Activated naive CD8-positive, alpha-beta T cell treated with anti-CD3 and anti-CD28 coated beads for 36 hours (primary cell): ENCODE measurements at regions not wholly inside any gene's neighbourhood (a gene's known extent, or its start where the extent isn't known, plus 50 kb on each side); places are given as distances from the start of the nearest gene placed in this dataset.
"Not testable (repeated sequence)": the region's sequence is repeated elsewhere in the genome, so short reads cannot be mapped to it uniquely, and the experiment has no call there.

ENCODE experiments used
- DNase-seq: peaks from one replicate; pipeline ENCODE4 v3.0.0; 2021
- H3K27ac Mint-ChIP-seq: one replicate; pipeline ENCODE4 v1.8.0; 2022; ENCODE audit warnings: mild to moderate bottlenecking, moderate library complexity, mixed read lengths
- H3K27me3 Mint-ChIP-seq: one replicate; pipeline ENCODE4 v1.8.0; 2022; ENCODE audit warnings: mild to moderate bottlenecking, mixed read lengths
- H3K36me3 Mint-ChIP-seq: one replicate; pipeline ENCODE4 v1.8.0; 2021; ENCODE audit warnings: mild to moderate bottlenecking, mixed read lengths
- H3K4me1 Mint-ChIP-seq: one replicate; pipeline ENCODE4 v1.8.0; 2021; ENCODE audit warnings: mixed read lengths
- H3K4me3 Mint-ChIP-seq: one replicate; pipeline ENCODE4 v1.8.0; 2022; ENCODE audit warnings: mild to moderate bottlenecking, moderate library complexity, mixed read lengths
- H3K9me3 Mint-ChIP-seq: one replicate; pipeline ENCODE4 v1.8.0; 2022; ENCODE audit warnings: mixed read lengths

DNA sequence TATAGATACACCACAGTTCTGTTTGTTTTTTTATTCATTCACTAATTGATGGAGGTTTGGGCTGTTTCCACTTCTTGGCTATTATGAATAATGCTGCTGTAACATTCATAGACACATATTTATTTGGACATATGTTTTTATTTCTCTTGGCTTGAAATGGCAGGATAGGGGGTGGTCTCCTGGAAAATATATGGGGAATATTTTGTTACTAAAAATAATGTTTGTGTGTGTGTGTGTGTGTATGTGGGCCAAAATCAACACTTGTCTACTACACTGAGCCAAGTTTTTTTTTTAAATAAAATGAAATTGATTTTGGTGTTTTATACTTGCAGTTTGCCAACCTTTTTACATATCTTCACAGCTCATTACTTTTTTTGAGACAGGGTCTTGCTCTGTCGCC is 264.4 kb upstream of the SULF2 start:
- Mint-ChIP-seq H3K36me3 (no peaks in the 10 kb centered on the region), H3K4me1 (no peaks in the 10 kb centered on the region), H3K27ac (no peak overlapping the region), H3K4me3 (no peak overlapping the region), H3K27me3 (peaks cover 14% of the 10 kb centered on the region), H3K9me3 (peaks cover 2% of the 10 kb centered on the region)
- no peak for DNase-seq

- Mint-ChIP-seq H3K4me3 (no peak overlapping the region), H3K27ac (no peak overlapping the region), H3K4me1 (no peaks in the 10 kb centered on the region), H3K36me3 (no peaks in the 10 kb centered on the region), H3K27me3 (peaks cover 14% of the 10 kb centered on the region), H3K9me3 (peaks cover 2% of the 10 kb centered on the region)
- no peak for DNase-seq
Measured at GRCh38 chr20:48049171-48049570, 263.9 kb upstream of the SULF2 start.

DNA sequence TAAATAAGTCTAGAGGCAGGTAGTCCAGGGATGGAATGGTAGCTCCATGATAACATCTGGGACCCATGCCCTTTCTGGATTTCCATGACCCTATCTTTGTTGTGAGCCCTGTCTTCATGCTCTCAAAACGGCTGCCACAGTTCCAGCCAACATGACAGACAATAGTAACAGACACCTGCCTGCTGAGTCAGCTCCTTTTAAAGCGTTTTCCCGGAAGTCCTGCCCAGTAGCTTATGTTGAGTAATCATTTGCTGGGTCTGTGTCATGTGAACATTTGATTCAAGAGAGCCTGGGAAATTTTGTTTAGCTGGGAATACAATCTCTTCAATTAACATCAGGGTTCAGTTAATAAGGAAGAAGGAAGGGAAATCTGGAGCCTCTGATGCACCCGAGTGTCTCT is 262.2 kb upstream of the SULF2 start:
- H3K4me3 Mint-ChIP-seq, result no peak overlapping the region

DNA sequence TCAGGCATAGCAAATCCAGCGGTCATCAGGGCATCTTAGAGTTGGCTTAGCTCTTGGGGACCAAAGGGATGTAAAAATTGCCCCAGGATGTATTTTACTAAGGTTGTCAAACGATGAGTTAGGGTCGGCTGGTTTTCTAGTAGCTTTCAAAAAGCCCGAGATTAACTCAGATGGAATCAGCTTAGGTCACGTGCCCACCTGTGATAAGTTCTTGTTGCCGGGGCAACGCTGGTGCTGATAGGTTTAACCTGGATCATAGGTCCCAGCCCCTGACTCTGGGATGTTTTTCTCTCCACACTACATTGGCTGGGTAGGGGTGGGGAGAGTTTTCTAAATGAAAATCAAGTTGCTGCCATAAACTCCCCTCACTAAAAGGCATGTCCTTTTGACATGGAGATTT is 257.3 kb upstream of the SULF2 start:
- Mint-ChIP-seq H3K4me1 (no peaks in the 10 kb centered on the region), H3K9me3 (no peaks in the 10 kb centered on the region), H3K27ac (no peak overlapping the region)

More for the DNA sequence above, 262.2 kb upstream of the SULF2 start:
- Mint-ChIP-seq H3K27me3 (peaks cover 9% of the 10 kb centered on the region), H3K27ac (no peak overlapping the region), H3K4me1 (no peaks in the 10 kb centered on the region), H3K36me3 (no peaks in the 10 kb centered on the region), H3K9me3 (peaks cover 2% of the 10 kb centered on the region)
- no peak for DNase-seq

GRCh38 chr20:48041078-48041780 is 255.9 kb upstream of the SULF2 start:
- Mint-ChIP-seq H3K36me3 (no peaks in the 10 kb centered on the region), H3K4me3 (no peak overlapping the region), H3K4me1 (no peaks in the 10 kb centered on the region), H3K27ac (no peak overlapping the region), H3K9me3 (no peaks in the 10 kb centered on the region), H3K27me3 (peaks cover 7% of the 10 kb centered on the region)
- no peak for DNase-seq

More for the DNA sequence above, 257.3 kb upstream of the SULF2 start:
- no peak overlapping the region for H3K4me3 Mint-ChIP-seq
- H3K36me3 Mint-ChIP-seq, result no peaks in the 10 kb centered on the region
- DNase-seq, result no peak
- peaks cover 6% of the 10 kb centered on the region for H3K27me3 Mint-ChIP-seq

DNA sequence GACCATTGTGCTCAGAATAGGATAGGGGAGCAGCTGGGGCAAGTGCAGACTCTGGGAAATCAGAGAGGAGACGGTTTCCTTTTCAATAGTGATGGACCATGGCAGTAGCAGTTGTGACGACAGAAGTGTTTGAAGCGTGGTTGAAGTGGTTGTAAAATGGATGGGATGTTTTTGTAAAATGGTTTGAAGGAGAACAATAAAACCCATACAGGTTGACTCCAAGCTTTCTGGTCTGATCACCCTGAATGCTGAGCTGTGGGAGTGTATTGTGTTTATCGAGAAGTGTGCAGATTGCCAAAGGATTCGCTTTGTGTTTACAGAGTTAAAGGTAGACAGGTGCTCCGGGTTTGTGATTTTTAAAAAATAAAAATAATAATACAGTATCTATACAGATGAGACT is 255.2 kb upstream of the SULF2 start:
- H3K27me3 Mint-ChIP-seq, result peaks cover 7% of the 10 kb centered on the region
- H3K4me3 Mint-ChIP-seq, result no peak overlapping the region
- no peak for DNase-seq
- H3K27ac Mint-ChIP-seq, result no peak overlapping the region
- H3K9me3 Mint-ChIP-seq, result no peaks in the 10 kb centered on the region
- H3K36me3 Mint-ChIP-seq, result no peaks in the 10 kb centered on the region
- H3K4me1 Mint-ChIP-seq, result no peaks in the 10 kb centered on the region

DNA sequence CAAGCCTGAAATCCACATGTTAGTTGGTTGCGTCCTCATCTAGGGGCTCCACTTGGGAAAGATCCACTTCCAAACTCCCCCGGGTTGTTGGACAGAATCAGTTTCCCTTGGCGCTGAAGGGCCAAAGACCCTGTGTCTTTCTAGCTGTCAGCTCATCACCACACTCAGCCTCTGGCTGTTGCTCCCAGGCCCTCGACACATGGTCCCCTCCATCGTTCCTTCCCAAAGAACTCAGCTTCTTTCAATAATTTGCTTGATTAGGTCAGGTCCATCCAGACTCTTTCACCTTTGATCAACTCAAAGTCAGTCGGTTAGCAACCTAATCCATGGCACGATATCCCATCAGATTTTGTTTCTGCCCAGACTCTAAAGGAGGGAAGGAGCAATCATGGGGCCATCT is 254.8 kb upstream of the SULF2 start:
- no peaks in the 10 kb centered on the region for H3K36me3 Mint-ChIP-seq
- no peaks in the 10 kb centered on the region for H3K4me1 Mint-ChIP-seq
- H3K9me3 Mint-ChIP-seq, result no peaks in the 10 kb centered on the region
- H3K27me3 Mint-ChIP-seq, result peaks cover 7% of the 10 kb centered on the region
- H3K4me3 Mint-ChIP-seq, result no peak overlapping the region
- H3K27ac Mint-ChIP-seq, result no peak overlapping the region
- no peak for DNase-seq

DNA sequence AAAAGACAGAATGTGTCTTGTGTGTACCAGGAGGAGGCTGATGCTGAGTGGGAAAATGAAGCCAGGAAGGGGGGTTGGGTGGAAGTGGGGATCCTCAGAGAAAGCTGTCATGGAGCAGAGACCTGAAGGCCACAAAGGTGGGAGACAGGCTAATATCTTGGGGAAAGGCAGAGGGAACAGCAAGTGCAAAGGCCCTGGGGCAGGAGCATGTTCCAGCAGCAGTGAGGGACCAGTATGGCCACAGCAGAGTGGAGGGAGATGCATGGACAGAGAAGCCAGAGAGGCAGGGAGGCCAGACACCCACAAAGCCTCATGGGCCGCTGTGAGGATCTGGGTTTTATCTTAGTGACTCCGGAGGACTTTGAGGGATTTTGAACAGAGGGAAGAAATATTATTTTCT is 254.2 kb upstream of the SULF2 start:
- H3K27me3 Mint-ChIP-seq, result peaks cover 7% of the 10 kb centered on the region
- no peak overlapping the region for H3K4me3 Mint-ChIP-seq
- H3K27ac Mint-ChIP-seq, result no peak overlapping the region
- no peaks in the 10 kb centered on the region for H3K36me3 Mint-ChIP-seq
- DNase-seq, result no peak
- no peaks in the 10 kb centered on the region for H3K9me3 Mint-ChIP-seq
- no peaks in the 10 kb centered on the region for H3K4me1 Mint-ChIP-seq

GRCh38 chr20:48038713-48039112 is 253.4 kb upstream of the SULF2 start:
- DNase-seq, result no peak
- H3K4me1 Mint-ChIP-seq, result no peaks in the 10 kb centered on the region
- no peaks in the 10 kb centered on the region for H3K36me3 Mint-ChIP-seq
- H3K27me3 Mint-ChIP-seq, result peaks cover 7% of the 10 kb centered on the region
- no peak overlapping the region for H3K4me3 Mint-ChIP-seq
- H3K9me3 Mint-ChIP-seq, result no peaks in the 10 kb centered on the region
- no peak overlapping the region for H3K27ac Mint-ChIP-seq

GRCh38 chr20:48037798-48038197 is 252.5 kb upstream of the SULF2 start:
- not testable (repeated sequence) for H3K9me3 Mint-ChIP-seq, H3K4me1 Mint-ChIP-seq, H3K36me3 Mint-ChIP-seq, DNase-seq, H3K27ac Mint-ChIP-seq, H3K4me3 Mint-ChIP-seq
- H3K27me3 Mint-ChIP-seq, result peaks cover 11% of the 10 kb centered on the region

DNA sequence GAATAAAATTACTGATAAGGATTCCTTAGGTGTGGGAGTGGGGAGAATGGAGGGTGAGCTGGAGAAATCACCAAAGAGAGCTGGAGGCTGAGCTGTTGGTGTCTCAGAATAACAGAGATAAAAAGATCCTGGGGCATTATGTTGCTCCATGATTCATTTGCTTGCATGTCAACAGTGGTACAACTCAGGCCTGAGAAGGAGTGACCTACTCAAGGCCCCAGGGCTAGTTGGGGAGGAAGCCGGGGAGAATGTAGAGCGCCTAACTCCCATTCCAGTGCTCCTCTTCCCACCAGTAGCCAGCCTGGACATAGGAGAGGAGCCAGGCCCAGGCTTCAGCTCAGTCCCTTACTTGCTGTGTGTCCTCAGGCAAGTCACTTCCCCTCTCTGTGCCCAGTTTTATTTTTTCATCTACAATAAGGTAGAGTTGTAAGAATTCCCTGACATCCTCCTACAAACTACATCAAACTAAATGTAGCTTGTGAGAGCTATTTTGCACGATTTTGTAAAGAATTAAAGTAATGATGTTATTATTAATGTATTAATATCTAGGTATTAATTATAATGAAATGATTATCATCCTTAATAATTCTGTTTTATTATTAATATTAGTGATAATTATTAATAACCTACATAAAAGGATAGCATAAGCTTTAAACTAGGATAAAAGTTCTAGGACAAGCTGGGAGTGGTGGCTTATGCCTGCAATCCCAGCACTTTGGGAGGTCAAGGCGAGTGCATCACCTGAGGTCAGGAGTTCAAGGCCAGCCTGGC is 250.9 kb upstream of the SULF2 start:
- H3K4me3 Mint-ChIP-seq, result no peak overlapping the region
- H3K9me3 Mint-ChIP-seq, result no peaks in the 10 kb centered on the region
- H3K27ac Mint-ChIP-seq, result no peak overlapping the region
- no peaks in the 10 kb centered on the region for H3K36me3 Mint-ChIP-seq
- peaks cover 11% of the 10 kb centered on the region for H3K27me3 Mint-ChIP-seq
- DNase-seq, result no peak
- no peaks in the 10 kb centered on the region for H3K4me1 Mint-ChIP-seq

- Mint-ChIP-seq H3K9me3 (no peaks in the 10 kb centered on the region), H3K4me3 (no peak overlapping the region), H3K27ac (no peak overlapping the region), H3K27me3 (peaks cover 11% of the 10 kb centered on the region), H3K36me3 (no peaks in the 10 kb centered on the region), H3K4me1 (no peaks in the 10 kb centered on the region)
- no peak for DNase-seq
Measured at GRCh38 chr20:48034751-48035150, 249.5 kb upstream of the SULF2 start.

DNA sequence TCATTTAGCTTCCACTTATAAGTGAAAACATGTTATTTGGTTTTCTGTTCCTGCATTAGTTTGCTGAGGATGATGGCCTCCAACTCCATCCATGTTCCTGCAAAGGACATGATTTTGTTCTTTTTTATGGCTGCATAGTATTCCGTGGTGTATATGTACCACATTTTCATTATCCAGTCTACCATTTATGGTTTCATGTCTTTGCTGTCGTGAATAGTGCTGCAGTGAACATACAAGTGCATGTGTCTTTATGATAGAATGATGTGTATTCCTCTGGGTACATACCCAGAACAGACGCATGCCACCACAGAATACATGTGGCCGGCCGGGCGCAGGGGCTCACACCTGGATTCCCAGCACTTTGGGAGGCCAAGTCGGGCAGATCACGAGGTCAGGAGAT is 247.7 kb upstream of the SULF2 start:
- not testable (repeated sequence) for H3K4me1 Mint-ChIP-seq, H3K9me3 Mint-ChIP-seq, H3K4me3 Mint-ChIP-seq, H3K27me3 Mint-ChIP-seq, DNase-seq, H3K36me3 Mint-ChIP-seq, H3K27ac Mint-ChIP-seq

DNA sequence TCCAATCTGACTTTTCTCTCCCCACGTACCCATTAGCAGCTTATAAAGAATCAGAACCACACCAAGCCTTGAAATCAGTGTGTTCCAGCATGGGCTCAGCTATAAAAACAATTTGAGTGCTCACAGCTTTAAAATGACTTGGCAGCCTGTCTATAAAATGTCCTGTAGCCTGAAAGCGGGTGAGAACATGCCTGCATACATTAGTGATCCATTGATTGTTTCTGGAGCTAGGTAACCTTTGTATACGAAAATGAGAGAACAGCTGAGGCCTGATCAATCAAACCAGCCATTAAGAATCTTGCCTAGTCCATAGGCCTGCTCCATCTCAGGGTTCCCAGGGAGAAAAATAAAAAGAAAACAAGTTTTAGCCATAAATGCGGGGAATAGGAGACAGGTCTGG is 245.8 kb upstream of the SULF2 start:
- Mint-ChIP-seq H3K36me3 (no peaks in the 10 kb centered on the region), H3K27ac (no peak overlapping the region), H3K4me1 (no peaks in the 10 kb centered on the region), H3K27me3 (peaks cover 4% of the 10 kb centered on the region), H3K9me3 (no peaks in the 10 kb centered on the region), H3K4me3 (no peak overlapping the region)
- no peak for DNase-seq

DNA sequence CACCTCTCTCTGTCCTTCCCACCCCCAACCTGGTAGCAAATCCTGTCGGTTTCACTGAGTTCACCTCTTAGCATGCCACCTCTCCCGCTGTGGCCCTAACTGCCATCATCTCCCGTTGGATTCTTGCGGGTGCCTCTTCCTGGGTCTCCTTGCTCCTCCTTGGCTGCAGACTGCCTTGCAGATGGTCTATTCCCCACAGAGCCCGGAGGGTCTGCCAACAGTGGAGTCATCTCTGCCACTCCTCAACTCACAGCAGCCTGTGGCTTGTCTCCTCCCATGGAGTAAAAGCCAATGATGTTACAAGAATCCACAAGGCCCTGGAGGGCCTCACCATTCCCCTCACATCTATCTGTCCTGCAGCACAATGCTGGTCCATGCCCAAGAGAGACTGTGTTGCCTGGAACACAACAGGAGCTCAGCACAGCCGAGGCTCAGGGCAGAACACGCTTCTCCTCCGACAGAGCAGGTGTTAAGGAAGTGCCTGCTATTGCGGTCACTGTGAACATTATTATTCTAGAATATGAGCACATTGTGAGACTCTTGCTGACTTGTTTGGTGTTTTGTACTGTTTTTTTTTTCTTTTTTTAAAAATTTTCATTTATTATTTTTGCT is 241.8 kb upstream of the SULF2 start:
- H3K27me3 Mint-ChIP-seq, result peaks cover 5% of the 10 kb centered on the region

DNA sequence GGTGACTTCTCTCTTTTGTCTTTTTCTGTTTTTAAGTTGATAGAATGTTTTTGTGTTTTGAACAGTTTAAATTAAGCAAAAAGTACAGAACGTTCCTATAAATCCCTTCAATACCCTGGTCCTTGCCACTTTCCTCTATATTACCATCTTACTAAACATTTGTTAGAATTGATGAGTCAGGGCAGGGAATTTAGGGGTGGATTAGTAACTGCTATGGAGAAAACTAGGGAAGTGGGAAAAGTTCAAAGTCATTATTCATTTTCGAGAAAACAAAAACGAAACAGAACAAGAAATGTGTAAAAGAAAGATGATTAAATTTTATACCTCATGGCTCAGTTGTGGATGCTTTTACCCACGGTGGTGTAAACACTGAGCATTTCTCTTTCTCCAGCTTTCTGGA is 240.4 kb upstream of the SULF2 start:
- Mint-ChIP-seq H3K9me3 (no peaks in the 10 kb centered on the region), H3K4me3 (no peak overlapping the region), H3K27ac (no peak overlapping the region)

More for the DNA sequence above, 241.8 kb upstream of the SULF2 start:
- H3K9me3 Mint-ChIP-seq, result no peaks in the 10 kb centered on the region
- H3K27ac Mint-ChIP-seq, result no peak overlapping the region
- no peaks in the 10 kb centered on the region for H3K4me1 Mint-ChIP-seq
- DNase-seq, result no peak
- no peak overlapping the region for H3K4me3 Mint-ChIP-seq
- no peaks in the 10 kb centered on the region for H3K36me3 Mint-ChIP-seq

More for the DNA sequence above, 240.4 kb upstream of the SULF2 start:
- Mint-ChIP-seq H3K4me1 (no peaks in the 10 kb centered on the region), H3K27me3 (peaks cover 5% of the 10 kb centered on the region), H3K36me3 (no peaks in the 10 kb centered on the region)
- no peak for DNase-seq
